Keratinocyte (primary cell): ENCODE measurements at regions not wholly inside any gene's neighbourhood (a gene's known extent, or its start where the extent isn't known, plus 50 kb on each side); places are given as distances from the start of the nearest gene placed in this dataset.

Source experiments
- CTCF ChIP-seq, 3 experiments: IDR thresholded peaks in 1 of 3; conservative IDR thresholded peaks in 1 of 3; optimal IDR thresholded peaks in 1 of 3; 2 replicates in 2 of 3; 3 replicates in 1 of 3; pipeline versions ENCODE3 to v1.5.1; 2011; ENCODE audit warnings: low read length in 3 of 3, mild to moderate bottlenecking in 3 of 3, moderate library complexity in 2 of 3, control low read depth in 1 of 3, inconsistent platforms in 1 of 3; ENCODE audit not compliant: insufficient read depth in 2 of 3; ENCODE audit errors: extremely low read depth in 1 of 3
- EZH2 ChIP-seq: IDR thresholded peaks from one replicate; pipeline ENCODE4 v1.6.1; 2012; ENCODE audit warnings: inconsistent platforms, mild to moderate bottlenecking, low read length, moderate library complexity

GRCh38 chr1:105997516-105997915 lies 1059.0 kb upstream of the PRMT6 start:
- TF ChIP-seq CTCF (optimal IDR thresholded peaks at IDR 0.05 in 1 of 3, IDR thresholded peaks at IDR 0.05 in 1 of 3, conservative IDR thresholded peaks at IDR 0.05 in 1 of 3; ENCODE audit: extremely low read depth in 1 of 3, insufficient read depth in 2 of 3, low read length in 3 of 3) (no peak), EZH2 (no peak)
